ENCODE measurements at regions not wholly inside any gene's neighbourhood (a gene's known extent, or its start where the extent isn't known, plus 50 kb on each side); places are given as distances from the start of the nearest gene placed in this dataset.
"Not testable (repeated sequence)": the region's sequence is repeated elsewhere in the genome, so short reads cannot be mapped to it uniquely, and the experiment has no call there.

GRCh38 chr1:188615321-188615720 is 1786.6 kb downstream of the PLA2G4A start:
- H3K4me3 Mint-ChIP-seq, result no peak overlapping the region
- no peaks in the 10 kb centered on the region for H3K36me3 Mint-ChIP-seq (ENCODE audit: low read depth)
- H3K9me3 Mint-ChIP-seq, result peaks cover 10% of the 10 kb centered on the region
- H3K27ac Mint-ChIP-seq, result no peak overlapping the region
- no peaks in the 10 kb centered on the region for H3K27me3 Mint-ChIP-seq (ENCODE audit: low read depth)
- H3K4me1 Mint-ChIP-seq (ENCODE audit: low read depth), result no peaks in the 10 kb centered on the region

GRCh38 chr1:188620236-188620635 is 1791.5 kb downstream of the PLA2G4A start:
- no peak overlapping the region for H3K27ac Mint-ChIP-seq
- H3K36me3 Mint-ChIP-seq (ENCODE audit: low read depth), result no peaks in the 10 kb centered on the region
- no peaks in the 10 kb centered on the region for H3K4me1 Mint-ChIP-seq (ENCODE audit: low read depth)
- H3K27me3 Mint-ChIP-seq (ENCODE audit: low read depth), result no peaks in the 10 kb centered on the region
- H3K9me3 Mint-ChIP-seq, result no peaks in the 10 kb centered on the region
- no peak overlapping the region for H3K4me3 Mint-ChIP-seq

- no peaks in the 10 kb centered on the region for H3K27me3 Mint-ChIP-seq (ENCODE audit: low read depth)
- H3K27ac Mint-ChIP-seq, result no peak overlapping the region
- no peak overlapping the region for H3K4me3 Mint-ChIP-seq
- no peaks in the 10 kb centered on the region for H3K36me3 Mint-ChIP-seq (ENCODE audit: low read depth)
- no peaks in the 10 kb centered on the region for H3K4me1 Mint-ChIP-seq (ENCODE audit: low read depth)
- H3K9me3 Mint-ChIP-seq, result no peaks in the 10 kb centered on the region
Observed at GRCh38 chr1:188641566-188642211, 1812.9 kb downstream of the PLA2G4A start.

GRCh38 chr1:188642704-188643103 is 1814.0 kb downstream of the PLA2G4A start:
- no peaks in the 10 kb centered on the region for H3K27me3 Mint-ChIP-seq (ENCODE audit: low read depth)
- H3K36me3 Mint-ChIP-seq (ENCODE audit: low read depth), result no peaks in the 10 kb centered on the region
- H3K27ac Mint-ChIP-seq, result no peak overlapping the region
- no peaks in the 10 kb centered on the region for H3K9me3 Mint-ChIP-seq
- no peak overlapping the region for H3K4me3 Mint-ChIP-seq
- no peaks in the 10 kb centered on the region for H3K4me1 Mint-ChIP-seq (ENCODE audit: low read depth)

GRCh38 chr1:188652678-188653077 is 1823.9 kb downstream of the PLA2G4A start:
- Mint-ChIP-seq H3K4me1 (ENCODE audit: low read depth) (no peaks in the 10 kb centered on the region), H3K27me3 (ENCODE audit: low read depth) (no peaks in the 10 kb centered on the region), H3K27ac (no peak overlapping the region), H3K4me3 (no peak overlapping the region), H3K9me3 (peaks cover 3% of the 10 kb centered on the region), H3K36me3 (ENCODE audit: low read depth) (no peaks in the 10 kb centered on the region)

GRCh38 chr1:188655966-188656365 is 1821.7 kb downstream of the BRINP3 start:
- not testable (repeated sequence) for H3K27me3 Mint-ChIP-seq (ENCODE audit: low read depth); H3K9me3 Mint-ChIP-seq; H3K27ac Mint-ChIP-seq; H3K36me3 Mint-ChIP-seq (ENCODE audit: low read depth); H3K4me1 Mint-ChIP-seq (ENCODE audit: low read depth); H3K4me3 Mint-ChIP-seq

- Mint-ChIP-seq H3K27ac (no peak overlapping the region), H3K9me3 (peaks cover 3% of the 10 kb centered on the region), H3K36me3 (ENCODE audit: low read depth) (no peaks in the 10 kb centered on the region), H3K4me3 (no peak overlapping the region), H3K4me1 (ENCODE audit: low read depth) (no peaks in the 10 kb centered on the region), H3K27me3 (ENCODE audit: low read depth) (no peaks in the 10 kb centered on the region)
Observed at GRCh38 chr1:188660572-188660971, 1817.1 kb downstream of the BRINP3 start.

GRCh38 chr1:188665477-188665876 is 1812.2 kb downstream of the BRINP3 start:
- no peak overlapping the region for H3K4me3 Mint-ChIP-seq
- no peak overlapping the region for H3K27ac Mint-ChIP-seq
- H3K27me3 Mint-ChIP-seq (ENCODE audit: low read depth), result no peaks in the 10 kb centered on the region
- H3K36me3 Mint-ChIP-seq (ENCODE audit: low read depth), result no peaks in the 10 kb centered on the region
- H3K9me3 Mint-ChIP-seq, result peaks cover 5% of the 10 kb centered on the region
- H3K4me1 Mint-ChIP-seq (ENCODE audit: low read depth), result no peaks in the 10 kb centered on the region

GRCh38 chr1:188668083-188668482 is 1809.6 kb downstream of the BRINP3 start:
- no peaks in the 10 kb centered on the region for H3K27me3 Mint-ChIP-seq (ENCODE audit: low read depth)
- H3K4me3 Mint-ChIP-seq, result no peak overlapping the region
- H3K9me3 Mint-ChIP-seq, result peaks cover 5% of the 10 kb centered on the region
- no peaks in the 10 kb centered on the region for H3K36me3 Mint-ChIP-seq (ENCODE audit: low read depth)
- H3K4me1 Mint-ChIP-seq (ENCODE audit: low read depth), result no peaks in the 10 kb centered on the region
- H3K27ac Mint-ChIP-seq, result no peak overlapping the region

- Mint-ChIP-seq H3K9me3 (peaks cover 5% of the 10 kb centered on the region), H3K4me1 (ENCODE audit: low read depth) (no peaks in the 10 kb centered on the region)
Observed at GRCh38 chr1:188669728-188670382, 1807.8 kb downstream of the BRINP3 start.

GRCh38 chr1:188670837-188671236 is 1806.8 kb downstream of the BRINP3 start:
- no peak overlapping the region for H3K4me3 Mint-ChIP-seq
- H3K27ac Mint-ChIP-seq, result no peak overlapping the region
- H3K4me1 Mint-ChIP-seq (ENCODE audit: low read depth), result no peaks in the 10 kb centered on the region
- H3K9me3 Mint-ChIP-seq, result peaks cover 5% of the 10 kb centered on the region
- H3K36me3 Mint-ChIP-seq (ENCODE audit: low read depth), result no peaks in the 10 kb centered on the region
- no peaks in the 10 kb centered on the region for H3K27me3 Mint-ChIP-seq (ENCODE audit: low read depth)

More at GRCh38 chr1:188669728-188670382, 1807.8 kb downstream of the BRINP3 start:
- Mint-ChIP-seq H3K27ac (no peak overlapping the region), H3K36me3 (ENCODE audit: low read depth) (no peaks in the 10 kb centered on the region), H3K27me3 (ENCODE audit: low read depth) (no peaks in the 10 kb centered on the region), H3K4me3 (no peak overlapping the region)

- Mint-ChIP-seq H3K36me3 (ENCODE audit: low read depth) (no peaks in the 10 kb centered on the region), H3K4me1 (ENCODE audit: low read depth) (no peaks in the 10 kb centered on the region), H3K4me3 (no peak overlapping the region), H3K9me3 (peaks cover 5% of the 10 kb centered on the region), H3K27ac (no peak overlapping the region), H3K27me3 (ENCODE audit: low read depth) (no peaks in the 10 kb centered on the region)
Observed at GRCh38 chr1:188672153-188672552, 1805.5 kb downstream of the BRINP3 start.

- no peaks in the 10 kb centered on the region for H3K4me1 Mint-ChIP-seq (ENCODE audit: low read depth)
- H3K9me3 Mint-ChIP-seq, result no peaks in the 10 kb centered on the region
- no peak overlapping the region for H3K27ac Mint-ChIP-seq
- no peaks in the 10 kb centered on the region for H3K36me3 Mint-ChIP-seq (ENCODE audit: low read depth)
- H3K27me3 Mint-ChIP-seq (ENCODE audit: low read depth), result no peaks in the 10 kb centered on the region
- H3K4me3 Mint-ChIP-seq, result no peak overlapping the region
Observed at GRCh38 chr1:188689542-188689941, 1788.1 kb downstream of the BRINP3 start.

GRCh38 chr1:188700116-188700515 is 1777.5 kb downstream of the BRINP3 start:
- H3K9me3 Mint-ChIP-seq, result no peaks in the 10 kb centered on the region
- H3K36me3 Mint-ChIP-seq (ENCODE audit: low read depth), result no peaks in the 10 kb centered on the region
- H3K4me3 Mint-ChIP-seq, result no peak overlapping the region
- H3K27me3 Mint-ChIP-seq (ENCODE audit: low read depth), result no peaks in the 10 kb centered on the region
- no peaks in the 10 kb centered on the region for H3K4me1 Mint-ChIP-seq (ENCODE audit: low read depth)
- H3K27ac Mint-ChIP-seq, result no peak overlapping the region

- Mint-ChIP-seq H3K4me3 (no peak overlapping the region), H3K9me3 (peaks cover 4% of the 10 kb centered on the region), H3K4me1 (ENCODE audit: low read depth) (no peaks in the 10 kb centered on the region), H3K36me3 (ENCODE audit: low read depth) (no peaks in the 10 kb centered on the region), H3K27ac (no peak overlapping the region), H3K27me3 (ENCODE audit: low read depth) (no peaks in the 10 kb centered on the region)
Observed at GRCh38 chr1:188706742-188707141, 1770.9 kb downstream of the BRINP3 start.

Measured in T-helper 1 cell treated with Interleukin-12 subunit alpha and Interleukin-12 subunit beta and Interleukin-4 antibody, amounts not matched to agents 30 μg/mL and 1 μg/mL, for 36 hours (primary cell).